ENCODE measurements at regions not wholly inside any gene's neighbourhood (a gene's known extent, or its start where the extent isn't known, plus 50 kb on each side); places are given as distances from the start of the nearest gene placed in this dataset.
A peak's percentile ranks its signal among the peaks of the same experiment; 100 is the strongest.

DNA sequence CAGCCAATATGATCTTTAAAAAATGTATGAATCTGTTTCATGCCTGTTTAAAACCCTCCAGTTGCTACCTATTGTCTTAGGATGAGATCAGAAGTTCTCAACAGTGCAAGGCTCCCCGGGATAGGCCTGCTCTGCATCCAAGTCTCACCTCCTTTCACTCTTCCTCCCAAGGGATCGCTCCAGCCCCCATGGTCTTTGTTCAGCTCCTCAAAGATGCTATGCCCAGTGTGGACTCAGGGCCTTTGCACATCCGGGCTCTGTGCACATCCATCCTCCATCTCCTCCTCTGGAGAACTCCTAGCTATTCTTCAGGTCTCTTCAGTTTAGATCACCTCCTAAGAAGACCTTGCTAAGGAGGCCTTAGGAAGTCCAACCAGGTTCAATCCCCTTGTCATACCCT lies 82.7 kb upstream of the LEP start:
- no peak for DNase-seq (ENCODE audit: low spot score)
- no peak overlapping the region for H3K4me3 ChIP-seq (ENCODE audit: severe bottlenecking)
- no peaks in the 10 kb centered on the region for H3K27me3 ChIP-seq (ENCODE audit: insufficient read depth, poor library complexity, severe bottlenecking)
- no peak for ATAC-seq (ENCODE audit: low read depth)
- H3K27ac ChIP-seq (ENCODE audit: poor library complexity, severe bottlenecking): no peak overlapping the region
- no peaks in the 10 kb centered on the region for H3K36me3 ChIP-seq (ENCODE audit: low read depth)
- no peaks in the 10 kb centered on the region for H3K4me1 ChIP-seq (ENCODE audit: insufficient read depth, poor library complexity, severe bottlenecking)
- H3K9me3 ChIP-seq (ENCODE audit: severe bottlenecking): no peaks in the 10 kb centered on the region
- TF ChIP-seq, protein P1, sequence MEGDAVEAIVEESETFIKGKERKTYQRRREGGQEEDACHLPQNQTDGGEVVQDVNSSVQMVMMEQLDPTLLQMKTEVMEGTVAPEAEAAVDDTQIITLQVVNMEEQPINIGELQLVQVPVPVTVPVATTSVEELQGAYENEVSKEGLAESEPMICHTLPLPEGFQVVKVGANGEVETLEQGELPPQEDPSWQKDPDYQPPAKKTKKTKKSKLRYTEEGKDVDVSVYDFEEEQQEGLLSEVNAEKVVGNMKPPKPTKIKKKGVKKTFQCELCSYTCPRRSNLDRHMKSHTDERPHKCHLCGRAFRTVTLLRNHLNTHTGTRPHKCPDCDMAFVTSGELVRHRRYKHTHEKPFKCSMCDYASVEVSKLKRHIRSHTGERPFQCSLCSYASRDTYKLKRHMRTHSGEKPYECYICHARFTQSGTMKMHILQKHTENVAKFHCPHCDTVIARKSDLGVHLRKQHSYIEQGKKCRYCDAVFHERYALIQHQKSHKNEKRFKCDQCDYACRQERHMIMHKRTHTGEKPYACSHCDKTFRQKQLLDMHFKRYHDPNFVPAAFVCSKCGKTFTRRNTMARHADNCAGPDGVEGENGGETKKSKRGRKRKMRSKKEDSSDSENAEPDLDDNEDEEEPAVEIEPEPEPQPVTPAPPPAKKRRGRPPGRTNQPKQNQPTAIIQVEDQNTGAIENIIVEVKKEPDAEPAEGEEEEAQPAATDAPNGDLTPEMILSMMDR (IDR thresholded peaks at IDR 0.05; ENCODE audit: poor library complexity, severe bottlenecking): no peak

DNA sequence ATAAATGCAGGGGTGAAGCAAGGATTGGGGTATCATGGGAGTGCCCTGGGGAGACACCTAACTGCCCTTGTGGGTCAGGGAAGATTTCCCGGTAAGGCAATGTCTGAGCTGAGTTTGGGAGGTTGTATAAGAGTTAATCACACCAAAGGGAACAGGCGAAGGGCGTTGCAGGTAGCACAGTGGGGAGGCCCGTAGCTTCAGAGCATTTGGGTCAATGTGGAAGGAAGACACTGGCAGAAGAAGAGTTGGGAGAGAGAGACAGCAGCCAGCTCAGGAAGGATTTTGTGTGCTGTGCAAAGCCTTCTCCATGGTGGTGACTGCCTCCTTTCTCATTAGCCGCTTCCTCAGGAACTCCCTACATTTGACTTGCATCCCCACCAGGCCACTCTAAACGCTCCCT lies 80.8 kb upstream of the LEP start:
- no peak overlapping the region for H3K4me3 ChIP-seq (ENCODE audit: severe bottlenecking)
- peaks cover 17% of the 10 kb centered on the region for H3K4me1 ChIP-seq (ENCODE audit: insufficient read depth, poor library complexity, severe bottlenecking)
- H3K36me3 ChIP-seq (ENCODE audit: low read depth): no peaks in the 10 kb centered on the region
- DNase-seq (ENCODE audit: low spot score) (no peak), ATAC-seq (ENCODE audit: low read depth) (no peak)
- H3K27me3 ChIP-seq (ENCODE audit: insufficient read depth, poor library complexity, severe bottlenecking): no peaks in the 10 kb centered on the region
- TF ChIP-seq, protein P1 (IDR thresholded peaks at IDR 0.05; ENCODE audit: poor library complexity, severe bottlenecking): no peak
- H3K9me3 ChIP-seq (ENCODE audit: severe bottlenecking): no peaks in the 10 kb centered on the region
- no peak overlapping the region for H3K27ac ChIP-seq (ENCODE audit: poor library complexity, severe bottlenecking)

DNA sequence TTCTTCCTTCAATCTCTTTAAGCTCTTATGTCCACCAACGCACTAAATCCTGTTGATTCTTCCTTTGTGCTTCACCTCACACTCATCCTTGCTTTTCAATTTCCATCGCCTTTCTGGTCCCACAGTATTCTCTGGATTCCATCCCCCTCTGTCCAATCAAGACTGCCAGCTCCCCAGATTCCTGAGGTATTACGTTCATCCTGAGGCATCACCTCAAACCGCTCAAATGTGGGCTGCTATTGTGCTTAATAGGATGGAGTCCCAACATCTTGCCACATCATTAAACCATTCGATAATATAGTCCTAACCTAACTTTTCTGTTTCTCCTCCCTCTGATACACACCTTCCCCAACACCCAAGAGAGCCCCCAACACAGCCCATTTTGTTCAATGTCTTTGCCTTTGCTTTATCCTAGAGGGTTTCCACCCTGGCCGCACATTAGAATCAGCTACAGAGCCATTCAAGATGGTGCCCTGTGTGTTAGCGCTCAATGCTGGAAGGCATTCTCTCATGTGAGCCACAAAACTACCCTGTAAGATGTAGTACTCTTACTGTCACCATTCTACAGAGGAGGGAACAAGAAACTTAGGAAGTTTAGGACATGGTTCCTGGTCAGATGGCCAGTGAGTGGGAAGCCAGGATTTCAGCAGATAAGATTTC lies 79.5 kb upstream of the LEP start:
- H3K27ac ChIP-seq (ENCODE audit: poor library complexity, severe bottlenecking): no peak overlapping the region
- TF ChIP-seq, protein P1 (IDR thresholded peaks at IDR 0.05; ENCODE audit: poor library complexity, severe bottlenecking): no peak
- H3K4me1 ChIP-seq (ENCODE audit: insufficient read depth, poor library complexity, severe bottlenecking): peaks cover 18% of the 10 kb centered on the region
- H3K9me3 ChIP-seq (ENCODE audit: severe bottlenecking): no peaks in the 10 kb centered on the region
- no peaks in the 10 kb centered on the region for H3K36me3 ChIP-seq (ENCODE audit: low read depth)
- DNase-seq (ENCODE audit: low spot score) (no peak), ATAC-seq (ENCODE audit: low read depth) (no peak)
- H3K27me3 ChIP-seq (ENCODE audit: insufficient read depth, poor library complexity, severe bottlenecking): peaks cover 7% of the 10 kb centered on the region
- no peak overlapping the region for H3K4me3 ChIP-seq (ENCODE audit: severe bottlenecking)

DNA sequence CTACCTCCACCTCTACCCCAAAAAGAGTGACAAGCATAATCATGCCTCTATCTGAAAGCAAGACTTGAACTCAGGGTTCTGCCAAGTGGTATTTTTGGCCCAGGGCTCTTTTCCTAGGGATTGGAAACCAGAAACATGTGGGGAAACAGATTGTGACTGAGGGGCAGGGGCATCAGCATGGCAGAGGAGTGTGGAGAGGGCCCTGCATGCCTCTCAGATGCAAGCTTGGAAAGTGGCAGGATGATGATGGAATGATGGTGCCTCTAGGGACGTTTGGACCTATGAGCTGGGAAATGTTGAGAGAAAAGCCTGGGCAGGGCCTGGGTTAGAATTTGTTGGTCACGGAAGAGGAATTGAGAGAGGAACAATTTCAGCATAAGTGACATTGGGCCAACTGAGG lies 78.4 kb upstream of the LEP start:
- no peak for ATAC-seq (ENCODE audit: low read depth)

DNA sequence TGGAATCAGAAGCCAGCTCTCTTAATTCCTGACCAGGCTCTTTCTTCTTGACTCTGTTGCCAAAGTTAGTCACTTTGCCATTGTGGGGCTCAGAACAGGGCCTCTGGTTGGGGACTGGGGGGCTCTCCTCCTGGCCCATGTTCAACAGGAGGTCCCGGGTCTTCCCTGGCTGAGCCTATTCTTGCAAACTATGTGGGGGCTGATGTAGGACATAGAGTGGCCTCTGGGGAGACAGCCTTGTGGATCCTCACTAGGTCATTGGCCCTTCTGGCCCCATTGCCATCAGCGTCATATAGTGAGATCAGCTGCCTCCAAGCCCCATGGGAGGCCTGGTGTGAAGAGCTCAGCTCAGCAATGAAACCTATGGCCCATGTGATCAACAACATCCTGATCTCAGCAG lies 77.6 kb upstream of the LEP start:
- peaks cover 23% of the 10 kb centered on the region for H3K27me3 ChIP-seq (ENCODE audit: insufficient read depth, poor library complexity, severe bottlenecking)

More for the DNA sequence above, 78.4 kb upstream of the LEP start:
- Histone ChIP-seq H3K27ac (ENCODE audit: poor library complexity, severe bottlenecking) (no peak overlapping the region), H3K4me3 (ENCODE audit: severe bottlenecking) (no peak overlapping the region), H3K36me3 (ENCODE audit: low read depth) (no peaks in the 10 kb centered on the region), H3K27me3 (ENCODE audit: insufficient read depth, poor library complexity, severe bottlenecking) (peaks cover 15% of the 10 kb centered on the region), H3K4me1 (ENCODE audit: insufficient read depth, poor library complexity, severe bottlenecking) (peaks cover 18% of the 10 kb centered on the region), H3K9me3 (ENCODE audit: severe bottlenecking) (no peaks in the 10 kb centered on the region)
- TF ChIP-seq, protein P1 (IDR thresholded peaks at IDR 0.05; ENCODE audit: poor library complexity, severe bottlenecking): no peak
- no peak for DNase-seq (ENCODE audit: low spot score)

More for the DNA sequence above, 77.6 kb upstream of the LEP start:
- TF ChIP-seq, protein P1 (IDR thresholded peaks at IDR 0.05; ENCODE audit: poor library complexity, severe bottlenecking): no peak
- Histone ChIP-seq H3K4me3 (ENCODE audit: severe bottlenecking) (no peak overlapping the region), H3K9me3 (ENCODE audit: severe bottlenecking) (no peaks in the 10 kb centered on the region), H3K36me3 (ENCODE audit: low read depth) (no peaks in the 10 kb centered on the region), H3K27ac (ENCODE audit: poor library complexity, severe bottlenecking) (peak overlapping the region; percentile 93), H3K4me1 (ENCODE audit: insufficient read depth, poor library complexity, severe bottlenecking) (peaks cover 18% of the 10 kb centered on the region)
- no peak for ATAC-seq (ENCODE audit: low read depth)
- DNase-seq (ENCODE audit: low spot score): no peak
